Panc1 (cell line): ENCODE measurements at regions not wholly inside any gene's neighbourhood (a gene's known extent, or its start where the extent isn't known, plus 50 kb on each side); places are given as distances from the start of the nearest gene placed in this dataset.

Source experiments
- ATAC-seq: fragments of 200-7000 bp; cut with Tn5 transposase; 2 replicates; pipeline ENCODE4 v1.9.1; 2020; ENCODE audit warnings: mild to moderate bottlenecking, moderate library complexity
- BruUV-seq: library from RNA; stranded (reverse); fragments of 400-500 nt; replicated peaks from 2 replicates; lab custom pipeline; 2021; lab: Mats Ljungman, UMichigan
- CTCF ChIA-PET: fragments of 300-600 bp; sonication (Branson Sonifier 250); formaldehyde crosslinking; loops from one replicate; lab custom pipeline; 2022; ENCODE audit warnings: antibody characterized with exemption; lab: Charles Lee
- POLR2A ChIA-PET: fragments of 300-600 bp; sonication (Branson Sonifier 250); formaldehyde crosslinking; loops from one replicate; lab custom pipeline; 2022; ENCODE audit warnings: antibody characterized with exemption; lab: Charles Lee
- DNase-seq: peaks from one replicate; pipeline ENCODE4 v3.0.0-alpha.2; 2010; ENCODE audit warnings: low read depth, low spot score
- H3K27ac ChIP-seq: 2 replicates; pipeline ENCODE4 v1.5.1; 2011; ENCODE audit warnings: mild to moderate bottlenecking, low read length, inconsistent platforms
- H3K27me3 ChIP-seq: fragments of 200-500 bp; sonication (Bioruptor generic); 2 replicates; pipeline ENCODE4 v1.6.0; 2014; ENCODE audit warnings: low read length, inconsistent platforms; ENCODE audit not compliant: control insufficient read depth, insufficient read depth
- H3K36me3 ChIP-seq: fragments of 200-500 bp; sonication (Bioruptor generic); 2 replicates; pipeline ENCODE4 v1.5.1; 2014; ENCODE audit warnings: inconsistent platforms, mild to moderate bottlenecking, low read length, moderate library complexity; ENCODE audit not compliant: control insufficient read depth, insufficient read depth
- H3K4me1 ChIP-seq: 2 replicates; pipeline ENCODE4 v1.5.1; 2011; ENCODE audit warnings: inconsistent platforms, mild to moderate bottlenecking, low read length, moderate library complexity; ENCODE audit not compliant: control insufficient read depth, insufficient read depth
- H3K4me3 ChIP-seq, 2 experiments: 2 replicates each; pipeline ENCODE4 v1.5.1; 2011 to 2012; ENCODE audit warnings: low read depth in 2 of 2, low read length in 2 of 2, mild to moderate bottlenecking in 2 of 2, inconsistent platforms in 1 of 2, moderate library complexity in 1 of 2
- H3K9me3 ChIP-seq: fragments of 200-500 bp; sonication (Bioruptor generic); 2 replicates; pipeline ENCODE4 v1.5.1; 2014; ENCODE audit warnings: low read depth, mild to moderate bottlenecking, inconsistent platforms, low read length, moderate library complexity; ENCODE audit not compliant: control insufficient read depth, insufficient read depth
- POLR2AphosphoS5 ChIP-seq: IDR thresholded peaks from 2 replicates; pipeline ENCODE4 v1.6.1; 2012; ENCODE audit warnings: mild to moderate bottlenecking, low read depth, low read length, moderate library complexity
- SIN3A ChIP-seq: IDR thresholded peaks from 2 replicates; pipeline ENCODE4 v1.6.1; 2012; ENCODE audit warnings: low read depth, mild to moderate bottlenecking, low read length, moderate library complexity, borderline replicate concordance; ENCODE audit not compliant: insufficient read depth
- TCF7L2 ChIP-seq: IDR thresholded peaks from 2 replicates; pipeline ENCODE4 v1.6.1; 2011; ENCODE audit warnings: mild to moderate bottlenecking, low read depth, low read length, inconsistent platforms
- in situ Hi-C: cut with HindIII; loops from 2 replicates; pipeline ENCODE4 v1.10.0; 2016; ENCODE audit warnings: low sequenced_read_pairs, low pct_unique_long_range_greater_than_20kb
- intact Hi-C: fragments of 100-400 bp; cut with micrococcal nuclease; formaldehyde crosslinking; loops from one replicate; pipeline ENCODE4 v1.10.0; 2022; ENCODE audit not compliant: unreplicated experiment
- TF ChIP-seq, protein P1 (sequence below), 2 experiments: IDR thresholded peaks; 2 replicates each; pipeline ENCODE4 v1.6.1; 2011 to 2012; ENCODE audit warnings: low read depth in 2 of 2, control low read depth in 1 of 2, low read length in 1 of 2, mild to moderate bottlenecking in 1 of 2, moderate library complexity in 1 of 2; ENCODE audit not compliant: insufficient read depth in 1 of 2
- TF ChIP-seq, protein P2 (sequence below): fragments of 450-650 bp; IDR thresholded peaks from 2 replicates; pipeline ENCODE4 v1.5.1; 2017; ENCODE audit warnings: mild to moderate bottlenecking

DNA sequence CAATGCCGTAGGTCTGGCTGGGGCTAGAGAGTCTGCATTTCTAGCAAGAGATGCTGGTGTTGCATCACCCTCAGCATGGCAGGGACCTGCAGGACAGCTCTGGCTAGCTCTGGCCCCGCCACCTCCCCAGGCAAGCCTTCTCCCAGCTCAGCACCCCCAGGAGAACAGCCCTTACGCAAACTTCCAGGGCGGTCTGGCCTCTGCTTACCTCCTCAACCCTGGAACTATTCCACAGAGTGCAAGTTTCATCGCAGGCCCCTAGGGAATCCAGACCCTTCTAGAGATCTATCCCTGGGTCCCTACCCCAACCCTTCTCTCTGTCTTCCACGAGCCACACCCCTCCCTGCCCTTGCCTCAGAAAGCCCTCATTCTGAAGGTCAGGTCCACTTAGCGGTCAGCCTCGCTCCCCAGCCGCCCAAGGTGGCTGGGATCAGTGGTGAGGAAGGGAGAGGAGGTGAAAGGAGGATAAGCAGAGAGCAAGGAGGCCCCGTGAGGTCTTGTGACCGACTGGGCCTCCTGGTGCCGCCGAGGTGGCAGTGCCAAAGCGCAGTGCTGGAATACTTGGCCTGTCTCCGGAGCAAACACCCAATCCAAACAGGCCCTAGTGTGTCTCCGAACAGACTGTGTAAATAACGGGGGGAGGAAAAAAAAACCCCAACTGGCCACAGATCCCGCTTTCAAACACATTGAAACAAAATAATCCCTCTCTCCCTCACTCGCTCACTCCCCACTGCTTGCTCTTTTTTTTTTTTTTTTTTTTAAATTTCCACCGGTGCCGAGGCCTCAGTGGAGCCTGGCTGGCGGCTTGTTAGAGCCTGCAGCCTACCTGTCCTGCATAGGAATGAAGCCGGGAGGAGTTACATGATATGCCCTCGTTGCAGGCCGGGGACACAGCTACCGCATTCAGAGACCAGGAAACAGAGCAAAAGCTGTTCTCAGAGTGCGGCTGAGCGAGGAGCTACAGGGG, 380.9 kb downstream of the SOX9 start:
- in situ Hi-C loops (no loop called here), intact Hi-C loops (no loop called here)
- Histone ChIP-seq H3K27me3 (no peaks in the 10 kb centered on the region), H3K36me3 (no peaks in the 10 kb centered on the region), H3K4me3 (peak overlapping the region; percentile 23 to 51), H3K9me3 (no peaks in the 10 kb centered on the region), H3K4me1 (peaks cover 72% of the 10 kb centered on the region), H3K27ac (peak overlapping the region; percentile 98)
- ChIA-PET POLR2A (interaction anchor here (0.5 to 0.7 kb wide), 2 partner anchors 17 to 242 kb away, joined by 4 to 15 read pairs; no protein-coding TSS in a partner anchor), CTCF (interaction anchor here (0.6 kb wide), 2 partner anchors 18 to 46 kb away, joined by 3 to 4 read pairs; no protein-coding TSS in a partner anchor)
- DNase-seq (no peak), ATAC-seq (peak; percentile 74)
- no TSS peak for BruUV-seq
- TF ChIP-seq, protein P1, sequence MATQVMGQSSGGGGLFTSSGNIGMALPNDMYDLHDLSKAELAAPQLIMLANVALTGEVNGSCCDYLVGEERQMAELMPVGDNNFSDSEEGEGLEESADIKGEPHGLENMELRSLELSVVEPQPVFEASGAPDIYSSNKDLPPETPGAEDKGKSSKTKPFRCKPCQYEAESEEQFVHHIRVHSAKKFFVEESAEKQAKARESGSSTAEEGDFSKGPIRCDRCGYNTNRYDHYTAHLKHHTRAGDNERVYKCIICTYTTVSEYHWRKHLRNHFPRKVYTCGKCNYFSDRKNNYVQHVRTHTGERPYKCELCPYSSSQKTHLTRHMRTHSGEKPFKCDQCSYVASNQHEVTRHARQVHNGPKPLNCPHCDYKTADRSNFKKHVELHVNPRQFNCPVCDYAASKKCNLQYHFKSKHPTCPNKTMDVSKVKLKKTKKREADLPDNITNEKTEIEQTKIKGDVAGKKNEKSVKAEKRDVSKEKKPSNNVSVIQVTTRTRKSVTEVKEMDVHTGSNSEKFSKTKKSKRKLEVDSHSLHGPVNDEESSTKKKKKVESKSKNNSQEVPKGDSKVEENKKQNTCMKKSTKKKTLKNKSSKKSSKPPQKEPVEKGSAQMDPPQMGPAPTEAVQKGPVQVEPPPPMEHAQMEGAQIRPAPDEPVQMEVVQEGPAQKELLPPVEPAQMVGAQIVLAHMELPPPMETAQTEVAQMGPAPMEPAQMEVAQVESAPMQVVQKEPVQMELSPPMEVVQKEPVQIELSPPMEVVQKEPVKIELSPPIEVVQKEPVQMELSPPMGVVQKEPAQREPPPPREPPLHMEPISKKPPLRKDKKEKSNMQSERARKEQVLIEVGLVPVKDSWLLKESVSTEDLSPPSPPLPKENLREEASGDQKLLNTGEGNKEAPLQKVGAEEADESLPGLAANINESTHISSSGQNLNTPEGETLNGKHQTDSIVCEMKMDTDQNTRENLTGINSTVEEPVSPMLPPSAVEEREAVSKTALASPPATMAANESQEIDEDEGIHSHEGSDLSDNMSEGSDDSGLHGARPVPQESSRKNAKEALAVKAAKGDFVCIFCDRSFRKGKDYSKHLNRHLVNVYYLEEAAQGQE (IDR thresholded peaks at IDR 0.05; ENCODE audit: insufficient read depth in 1 of 2, low read depth in 2 of 2, low read length in 1 of 2), result no peak
- TF ChIP-seq, protein P2, sequence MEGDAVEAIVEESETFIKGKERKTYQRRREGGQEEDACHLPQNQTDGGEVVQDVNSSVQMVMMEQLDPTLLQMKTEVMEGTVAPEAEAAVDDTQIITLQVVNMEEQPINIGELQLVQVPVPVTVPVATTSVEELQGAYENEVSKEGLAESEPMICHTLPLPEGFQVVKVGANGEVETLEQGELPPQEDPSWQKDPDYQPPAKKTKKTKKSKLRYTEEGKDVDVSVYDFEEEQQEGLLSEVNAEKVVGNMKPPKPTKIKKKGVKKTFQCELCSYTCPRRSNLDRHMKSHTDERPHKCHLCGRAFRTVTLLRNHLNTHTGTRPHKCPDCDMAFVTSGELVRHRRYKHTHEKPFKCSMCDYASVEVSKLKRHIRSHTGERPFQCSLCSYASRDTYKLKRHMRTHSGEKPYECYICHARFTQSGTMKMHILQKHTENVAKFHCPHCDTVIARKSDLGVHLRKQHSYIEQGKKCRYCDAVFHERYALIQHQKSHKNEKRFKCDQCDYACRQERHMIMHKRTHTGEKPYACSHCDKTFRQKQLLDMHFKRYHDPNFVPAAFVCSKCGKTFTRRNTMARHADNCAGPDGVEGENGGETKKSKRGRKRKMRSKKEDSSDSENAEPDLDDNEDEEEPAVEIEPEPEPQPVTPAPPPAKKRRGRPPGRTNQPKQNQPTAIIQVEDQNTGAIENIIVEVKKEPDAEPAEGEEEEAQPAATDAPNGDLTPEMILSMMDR, result no peak
- peak; percentile 44; the same call in 1 of the 2 replicates for TF ChIP-seq POLR2AphosphoS5
- 0 out of 2 replicates have a peak, but pooled peaks have one; percentile 50 for TF ChIP-seq SIN3A
- TF ChIP-seq TCF7L2, result peak; percentile 0; the same call in 1 of the 2 replicates

DNA sequence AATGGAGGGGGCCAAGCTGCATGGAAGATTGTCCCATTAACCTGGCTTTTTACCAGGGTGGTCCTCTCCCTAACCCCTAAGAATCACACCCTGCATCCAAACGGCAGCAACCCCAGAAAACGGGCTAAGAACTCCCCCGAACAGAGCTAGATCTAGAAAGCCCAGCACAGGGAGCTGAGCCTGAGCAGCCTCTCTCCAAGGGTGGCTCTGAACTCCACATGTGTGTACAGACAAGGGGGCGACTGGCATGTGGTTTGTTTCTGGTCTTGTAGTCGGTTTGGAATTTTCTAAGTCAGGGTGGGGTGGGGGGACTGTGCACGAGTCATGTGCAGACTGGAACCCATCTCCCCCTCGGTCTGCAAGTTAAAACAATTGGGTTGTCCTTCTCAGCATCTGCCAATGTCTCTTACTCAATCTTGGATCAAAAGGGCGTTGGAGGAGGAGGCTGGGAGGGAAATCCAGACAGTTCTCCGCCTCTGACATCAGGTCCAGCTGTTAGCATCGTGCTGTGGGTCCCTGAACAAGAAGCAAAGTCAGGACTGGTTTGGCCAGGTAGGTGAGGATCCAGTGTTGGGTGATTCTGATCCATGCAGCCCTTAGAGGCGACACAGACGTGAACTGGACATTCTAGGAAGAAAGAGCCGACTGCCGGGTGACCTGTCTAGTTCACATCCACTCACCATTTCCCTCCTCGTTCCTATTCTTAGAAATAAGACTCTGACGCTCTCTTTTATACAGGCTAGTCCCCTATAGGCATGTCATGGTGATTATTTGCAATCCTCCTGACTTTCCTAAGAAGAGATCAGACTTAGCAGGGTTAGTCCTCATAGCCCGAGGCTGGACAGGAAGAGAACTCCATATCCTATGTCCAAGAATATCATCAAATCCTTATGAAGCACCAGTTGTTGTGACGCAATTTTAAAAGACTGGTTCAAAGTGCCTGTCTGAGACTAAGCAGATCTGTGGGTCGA, 381.8 kb downstream of the SOX9 start:
- intact Hi-C loops, result no loop called here
- Histone ChIP-seq H3K4me3 (peak overlapping the region; percentile 23 to 51), H3K9me3 (no peaks in the 10 kb centered on the region), H3K27ac (peak overlapping the region; percentile 98), H3K4me1 (peaks cover 80% of the 10 kb centered on the region), H3K36me3 (no peaks in the 10 kb centered on the region), H3K27me3 (no peaks in the 10 kb centered on the region)
- BruUV-seq, result no TSS peak
- ATAC-seq, result peak; percentile 50
- in situ Hi-C loops, result no loop called here
- ChIA-PET POLR2A (interaction anchor here (0.5 to 0.7 kb wide), 2 partner anchors 18 to 241 kb away, joined by 4 to 15 read pairs; no protein-coding TSS in a partner anchor), CTCF (interaction anchor here (0.6 kb wide), 2 partner anchors 17 to 18 kb away, joined by 3 read pairs; no protein-coding TSS in a partner anchor)
- TF ChIP-seq, protein P2, result no peak
- TF ChIP-seq, protein P1 (IDR thresholded peaks at IDR 0.05; ENCODE audit: insufficient read depth in 1 of 2, low read depth in 2 of 2, low read length in 1 of 2), result no peak
- TF ChIP-seq SIN3A (0 out of 2 replicates have a peak, but pooled peaks have one; percentile 42), POLR2AphosphoS5 (no peak), TCF7L2 (0 out of 2 replicates have a peak, but pooled peaks have one; percentile 36)
- no peak for DNase-seq
